ENCODE measurements at regions not wholly inside any gene's neighbourhood (a gene's known extent, or its start where the extent isn't known, plus 50 kb on each side); places are given as distances from the start of the nearest gene placed in this dataset.

DNA sequence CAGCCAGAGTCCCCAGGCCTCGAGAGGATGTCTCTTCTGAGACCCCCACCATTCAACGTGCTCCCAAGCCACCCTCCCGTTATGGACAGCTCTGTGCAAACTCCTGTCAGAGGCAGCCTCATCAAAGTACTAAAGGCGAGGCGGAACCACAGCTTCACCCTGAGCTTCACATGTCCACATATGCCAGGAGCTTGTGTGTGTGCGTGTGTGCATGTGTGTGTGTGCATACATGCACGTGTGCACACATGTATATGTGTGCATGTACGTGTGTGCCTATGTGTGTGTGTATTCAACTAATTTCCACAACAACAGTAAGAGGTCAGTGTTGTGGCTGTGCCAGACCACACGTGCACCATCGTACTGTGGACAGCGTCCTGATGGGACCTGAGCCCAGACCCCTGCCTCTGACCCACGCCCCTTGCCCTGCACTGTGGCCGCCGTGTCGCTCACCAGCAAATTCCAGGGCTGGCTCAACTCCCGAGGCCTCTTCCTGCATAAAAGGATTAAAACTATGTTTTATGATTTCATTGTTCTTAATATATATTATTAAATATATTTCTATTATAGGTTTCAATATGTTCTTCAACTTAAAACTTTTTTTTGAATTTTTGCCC is 444.8 kb downstream of the EIPR1 start:
- TF ChIP-seq EZH2 (IDR thresholded peaks at IDR 0.05; ENCODE audit: low read length, missing control alignments): no peak
- TF ChIP-seq, protein P1, sequence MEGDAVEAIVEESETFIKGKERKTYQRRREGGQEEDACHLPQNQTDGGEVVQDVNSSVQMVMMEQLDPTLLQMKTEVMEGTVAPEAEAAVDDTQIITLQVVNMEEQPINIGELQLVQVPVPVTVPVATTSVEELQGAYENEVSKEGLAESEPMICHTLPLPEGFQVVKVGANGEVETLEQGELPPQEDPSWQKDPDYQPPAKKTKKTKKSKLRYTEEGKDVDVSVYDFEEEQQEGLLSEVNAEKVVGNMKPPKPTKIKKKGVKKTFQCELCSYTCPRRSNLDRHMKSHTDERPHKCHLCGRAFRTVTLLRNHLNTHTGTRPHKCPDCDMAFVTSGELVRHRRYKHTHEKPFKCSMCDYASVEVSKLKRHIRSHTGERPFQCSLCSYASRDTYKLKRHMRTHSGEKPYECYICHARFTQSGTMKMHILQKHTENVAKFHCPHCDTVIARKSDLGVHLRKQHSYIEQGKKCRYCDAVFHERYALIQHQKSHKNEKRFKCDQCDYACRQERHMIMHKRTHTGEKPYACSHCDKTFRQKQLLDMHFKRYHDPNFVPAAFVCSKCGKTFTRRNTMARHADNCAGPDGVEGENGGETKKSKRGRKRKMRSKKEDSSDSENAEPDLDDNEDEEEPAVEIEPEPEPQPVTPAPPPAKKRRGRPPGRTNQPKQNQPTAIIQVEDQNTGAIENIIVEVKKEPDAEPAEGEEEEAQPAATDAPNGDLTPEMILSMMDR (conservative IDR thresholded peaks at IDR 0.05 in 1 of 2, IDR thresholded peaks at IDR 0.05 in 1 of 2; ENCODE audit: low read depth in 1 of 2, low read length in 2 of 2): no peak

Measured in fibroblast of lung (primary cell).